ENCODE measurements at regions not wholly inside any gene's neighbourhood (a gene's known extent, or its start where the extent isn't known, plus 50 kb on each side); places are given as distances from the start of the nearest gene placed in this dataset.

- no peaks in the 10 kb centered on the region for H3K4me1 Mint-ChIP-seq
- TF ChIP-seq, protein P1, sequence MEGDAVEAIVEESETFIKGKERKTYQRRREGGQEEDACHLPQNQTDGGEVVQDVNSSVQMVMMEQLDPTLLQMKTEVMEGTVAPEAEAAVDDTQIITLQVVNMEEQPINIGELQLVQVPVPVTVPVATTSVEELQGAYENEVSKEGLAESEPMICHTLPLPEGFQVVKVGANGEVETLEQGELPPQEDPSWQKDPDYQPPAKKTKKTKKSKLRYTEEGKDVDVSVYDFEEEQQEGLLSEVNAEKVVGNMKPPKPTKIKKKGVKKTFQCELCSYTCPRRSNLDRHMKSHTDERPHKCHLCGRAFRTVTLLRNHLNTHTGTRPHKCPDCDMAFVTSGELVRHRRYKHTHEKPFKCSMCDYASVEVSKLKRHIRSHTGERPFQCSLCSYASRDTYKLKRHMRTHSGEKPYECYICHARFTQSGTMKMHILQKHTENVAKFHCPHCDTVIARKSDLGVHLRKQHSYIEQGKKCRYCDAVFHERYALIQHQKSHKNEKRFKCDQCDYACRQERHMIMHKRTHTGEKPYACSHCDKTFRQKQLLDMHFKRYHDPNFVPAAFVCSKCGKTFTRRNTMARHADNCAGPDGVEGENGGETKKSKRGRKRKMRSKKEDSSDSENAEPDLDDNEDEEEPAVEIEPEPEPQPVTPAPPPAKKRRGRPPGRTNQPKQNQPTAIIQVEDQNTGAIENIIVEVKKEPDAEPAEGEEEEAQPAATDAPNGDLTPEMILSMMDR (IDR thresholded peaks at IDR 0.05; ENCODE audit: unreplicated experiment in 3 of 3) = no peak
Measured at GRCh38 chr6:91279740-91280493, 693.0 kb upstream of the MAP3K7 start.

DNA sequence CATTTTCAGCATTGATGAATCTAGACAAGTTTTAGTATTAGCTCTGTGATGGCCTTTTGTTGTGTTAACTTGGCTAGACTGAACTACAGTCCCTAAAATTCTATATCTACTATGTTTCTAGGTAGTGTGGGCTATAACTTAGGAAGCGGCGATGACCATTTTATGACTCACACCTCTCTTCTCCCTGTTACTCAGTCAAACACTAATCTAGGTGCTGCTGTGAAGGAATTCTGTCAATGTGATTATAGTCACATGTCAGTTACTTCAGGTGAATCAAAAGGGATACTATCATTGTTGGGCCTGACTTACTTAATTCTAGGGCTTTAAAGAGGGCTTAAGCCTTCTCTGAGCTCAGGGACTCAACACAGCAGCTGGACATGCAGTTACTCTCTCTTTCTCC, 691.5 kb upstream of the MAP3K7 start:
- H3K4me3 Mint-ChIP-seq = no peak overlapping the region
- no peaks in the 10 kb centered on the region for H3K27me3 Mint-ChIP-seq (ENCODE audit: low read depth)
- no peak overlapping the region for H3K27ac Mint-ChIP-seq
- H3K4me1 Mint-ChIP-seq = no peaks in the 10 kb centered on the region
- H3K9me3 Mint-ChIP-seq = peaks cover 3% of the 10 kb centered on the region
- TF ChIP-seq, protein P1 (IDR thresholded peaks at IDR 0.05; ENCODE audit: unreplicated experiment in 3 of 3) = no peak
- no peaks in the 10 kb centered on the region for H3K36me3 Mint-ChIP-seq (ENCODE audit: low read depth)

More at GRCh38 chr6:91279740-91280493, 693.0 kb upstream of the MAP3K7 start:
- Mint-ChIP-seq H3K4me3 (no peak overlapping the region), H3K27ac (no peak overlapping the region), H3K9me3 (peaks cover 3% of the 10 kb centered on the region), H3K27me3 (ENCODE audit: low read depth) (no peaks in the 10 kb centered on the region), H3K36me3 (ENCODE audit: low read depth) (no peaks in the 10 kb centered on the region)

DNA sequence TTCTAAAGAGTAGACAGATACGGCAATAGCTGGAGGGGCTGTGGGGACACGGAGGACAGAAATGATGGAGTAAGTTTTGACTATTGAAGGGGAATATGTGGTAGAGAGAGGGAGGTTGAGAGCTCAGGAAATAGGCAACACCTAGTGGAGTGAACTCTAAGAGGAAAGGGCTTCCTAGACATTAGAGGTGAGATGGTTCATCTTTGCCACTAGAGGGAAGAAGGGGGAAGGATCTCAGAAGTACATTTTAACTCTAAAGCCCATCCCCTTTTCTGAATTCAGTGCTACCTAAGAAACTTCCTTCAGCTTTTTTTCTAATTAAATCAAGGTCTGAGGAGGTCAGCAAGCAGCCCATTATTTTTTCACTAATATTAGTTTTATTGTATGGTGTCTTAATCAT, 689.4 kb upstream of the MAP3K7 start:
- Mint-ChIP-seq H3K27me3 (ENCODE audit: low read depth) (no peaks in the 10 kb centered on the region), H3K36me3 (ENCODE audit: low read depth) (no peaks in the 10 kb centered on the region), H3K27ac (no peak overlapping the region), H3K9me3 (no peaks in the 10 kb centered on the region), H3K4me3 (no peak overlapping the region), H3K4me1 (no peaks in the 10 kb centered on the region)
- TF ChIP-seq, protein P1 (IDR thresholded peaks at IDR 0.05; ENCODE audit: unreplicated experiment in 3 of 3) = peak; percentile 45 to 61 (median 58)

- no peaks in the 10 kb centered on the region for H3K4me1 Mint-ChIP-seq
- H3K4me3 Mint-ChIP-seq = no peak overlapping the region
- H3K9me3 Mint-ChIP-seq = no peaks in the 10 kb centered on the region
- TF ChIP-seq, protein P1 (IDR thresholded peaks at IDR 0.05; ENCODE audit: unreplicated experiment in 3 of 3) = no peak
- H3K27me3 Mint-ChIP-seq (ENCODE audit: low read depth) = no peaks in the 10 kb centered on the region
- H3K36me3 Mint-ChIP-seq (ENCODE audit: low read depth) = no peaks in the 10 kb centered on the region
- H3K27ac Mint-ChIP-seq = no peak overlapping the region
Measured at GRCh38 chr6:91273729-91274128, 686.9 kb upstream of the MAP3K7 start.

DNA sequence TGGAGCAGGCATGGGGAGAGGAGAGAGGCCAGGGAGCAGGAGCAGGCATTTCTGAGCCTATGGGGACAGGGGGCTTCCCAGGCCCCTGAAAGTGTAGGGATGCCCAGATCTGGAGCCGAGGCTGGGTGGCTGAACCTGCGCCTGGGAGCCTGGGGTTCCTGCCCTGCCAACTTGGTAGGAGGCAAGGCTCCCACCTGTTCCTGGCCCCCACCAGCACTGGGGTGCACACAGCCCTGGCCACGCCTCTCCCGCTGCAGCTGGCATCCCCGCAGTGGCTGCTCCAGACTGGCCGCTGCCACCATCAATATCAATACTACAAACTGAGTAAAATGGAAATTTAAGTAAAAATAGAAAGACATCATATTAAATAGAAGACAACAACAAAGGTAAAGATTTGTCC, 684.9 kb upstream of the MAP3K7 start:
- Mint-ChIP-seq H3K36me3 (ENCODE audit: low read depth) (no peaks in the 10 kb centered on the region), H3K9me3 (no peaks in the 10 kb centered on the region), H3K4me1 (no peaks in the 10 kb centered on the region), H3K27ac (no peak overlapping the region), H3K4me3 (no peak overlapping the region), H3K27me3 (ENCODE audit: low read depth) (no peaks in the 10 kb centered on the region)
- TF ChIP-seq, protein P1 (IDR thresholded peaks at IDR 0.05; ENCODE audit: unreplicated experiment in 3 of 3) = no peak

DNA sequence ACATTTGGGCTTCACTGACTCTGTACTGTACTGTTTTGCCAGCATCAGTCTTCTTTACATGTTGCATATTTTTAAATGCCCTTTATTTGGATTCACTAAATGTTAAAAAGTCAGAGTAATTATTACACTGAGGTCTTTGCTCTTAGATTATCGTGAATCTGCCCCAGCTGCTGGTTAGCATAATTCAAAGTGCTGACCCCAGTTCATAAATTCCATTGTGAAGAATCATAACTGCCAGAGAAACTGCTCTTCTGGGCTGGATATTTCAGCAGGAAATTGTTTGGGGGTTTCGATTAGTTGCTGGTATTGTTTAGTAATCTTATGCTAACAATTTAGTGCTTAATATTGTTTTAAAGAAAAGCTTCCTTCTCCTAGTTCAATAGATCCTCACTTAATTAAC, 682.1 kb upstream of the MAP3K7 start:
- Mint-ChIP-seq H3K4me1 (no peaks in the 10 kb centered on the region), H3K36me3 (ENCODE audit: low read depth) (no peaks in the 10 kb centered on the region), H3K9me3 (no peaks in the 10 kb centered on the region), H3K4me3 (no peak overlapping the region), H3K27ac (peak overlapping the region in 1 of 3 experiments; percentile 5), H3K27me3 (ENCODE audit: low read depth) (no peaks in the 10 kb centered on the region)
- TF ChIP-seq, protein P1 (IDR thresholded peaks at IDR 0.05; ENCODE audit: unreplicated experiment in 3 of 3) = no peak

All from nephron (organoid).